ENCODE measurements at regions not wholly inside any gene's neighbourhood (a gene's known extent, or its start where the extent isn't known, plus 50 kb on each side); places are given as distances from the start of the nearest gene placed in this dataset.

DNA sequence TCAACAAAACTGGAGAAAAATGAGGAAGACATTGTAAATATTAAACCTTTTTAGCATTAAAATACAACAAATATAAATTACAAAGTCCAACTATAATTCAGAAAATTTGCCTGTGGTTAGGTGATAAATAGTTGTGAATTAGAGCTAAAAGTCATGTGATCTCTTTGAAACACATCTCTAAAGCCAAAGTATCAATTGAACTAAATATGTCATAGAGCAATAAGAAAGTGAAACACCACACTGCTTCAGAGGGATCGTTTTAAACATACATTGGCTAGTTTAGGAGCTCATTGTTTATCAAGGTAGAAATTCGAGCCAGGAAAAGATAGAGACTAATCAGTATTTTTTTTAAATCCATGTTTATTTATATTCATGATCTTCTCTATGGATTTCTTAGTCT is 606.3 kb upstream of the ITGA1 start:
- DNase-seq = no peak

DNA sequence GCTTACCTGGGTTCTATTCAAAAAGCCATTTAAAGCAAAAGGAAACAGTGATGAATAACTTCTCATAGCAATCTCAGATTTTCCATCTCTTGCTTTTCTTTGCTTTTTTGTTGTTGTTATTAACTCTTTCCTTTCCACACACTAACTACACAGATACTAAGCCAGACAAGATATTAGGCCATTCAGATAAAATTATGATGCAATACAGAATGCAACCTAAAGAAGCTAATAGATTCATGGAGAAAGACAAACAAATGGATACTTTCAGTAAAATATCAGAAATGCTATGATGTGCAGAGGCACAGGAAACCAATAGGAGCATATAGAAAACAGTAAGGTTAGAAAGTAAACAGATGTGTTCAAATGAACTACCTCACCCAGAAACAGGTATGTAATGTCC is 597.0 kb upstream of the ITGA1 start:
- DNase-seq = no peak

DNA sequence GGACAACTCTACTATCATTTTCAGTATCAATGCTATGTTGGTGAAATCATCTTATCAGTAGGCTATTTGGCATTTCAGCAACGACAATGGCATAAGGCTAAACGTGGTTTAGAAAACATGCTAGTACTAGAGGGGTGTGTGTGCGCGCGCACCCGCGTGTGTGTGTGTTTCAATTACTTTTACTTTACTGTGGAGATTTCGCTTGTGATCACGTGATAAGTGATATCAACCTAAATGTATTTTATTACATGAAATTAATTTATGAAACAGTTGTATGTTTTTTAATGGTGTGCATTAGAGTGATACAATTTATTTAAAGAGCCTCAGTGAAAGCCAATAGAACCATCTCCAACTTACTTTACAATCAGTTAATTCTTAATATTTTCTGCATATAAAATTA is 587.9 kb upstream of the ITGA1 start:
- DNase-seq = no peak

DNA sequence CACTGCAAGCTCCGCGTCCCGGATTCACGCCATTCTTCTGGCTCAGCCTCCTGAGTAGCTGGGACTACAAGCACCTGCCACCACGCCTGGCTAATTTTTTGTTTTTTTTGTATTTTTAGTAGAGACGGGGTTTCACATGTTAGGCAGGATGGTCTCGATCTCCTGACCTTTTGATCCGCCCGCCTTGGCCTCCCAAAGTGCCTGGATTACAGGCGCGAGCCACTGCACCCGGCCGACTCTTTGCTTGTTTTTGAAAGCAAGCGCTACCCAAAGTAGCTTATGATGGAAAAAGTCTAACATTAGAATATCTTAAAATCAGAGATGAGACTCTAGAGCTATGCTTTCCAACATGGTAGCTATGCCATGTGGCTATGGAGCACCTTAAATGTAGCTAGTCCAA is 585.5 kb upstream of the ITGA1 start:
- DNase-seq = no peak

GRCh38 chr5:52204310-52204709 is 583.4 kb upstream of the ITGA1 start:
- no peak for DNase-seq

Measured in NCI-H1930 (cell line).